ENCODE measurements at regions not wholly inside any gene's neighbourhood (a gene's known extent, or its start where the extent isn't known, plus 50 kb on each side); places are given as distances from the start of the nearest gene placed in this dataset.

GRCh38 chr13:36550177-36550576 lies 117.9 kb downstream of the CCNA1 start:
- WGBS (ENCODE audit: insufficient coverage) = no CpG with 5 or more reads among the region's 2 CpGs
- Histone ChIP-seq H3K36me3 (ENCODE audit: control insufficient read depth, insufficient read depth, low read length) (no peaks in the 10 kb centered on the region), H3K27me3 (ENCODE audit: control insufficient read depth, insufficient read depth, low read length) (no peaks in the 10 kb centered on the region), H3K4me3 (ENCODE audit: low read length) (no peak overlapping the region), H3K9me3 (replicated peaks; ENCODE audit: control insufficient read depth, low read depth, low read length) (no peaks in the 10 kb centered on the region), H3K27ac (ENCODE audit: low read length) (no peak overlapping the region), H3K4me1 (ENCODE audit: control insufficient read depth, insufficient read depth, low read length) (peaks cover 5% of the 10 kb centered on the region)
- peak; percentile 28 for DNase-seq

- H3K27ac ChIP-seq (ENCODE audit: low read length) = no peak overlapping the region
- H3K36me3 ChIP-seq (ENCODE audit: control insufficient read depth, insufficient read depth, low read length) = no peaks in the 10 kb centered on the region
- H3K27me3 ChIP-seq (ENCODE audit: control insufficient read depth, insufficient read depth, low read length) = no peaks in the 10 kb centered on the region
- H3K9me3 ChIP-seq (replicated peaks; ENCODE audit: control insufficient read depth, low read depth, low read length) = no peaks in the 10 kb centered on the region
- no peak for DNase-seq
- peaks cover 5% of the 10 kb centered on the region for H3K4me1 ChIP-seq (ENCODE audit: control insufficient read depth, insufficient read depth, low read length)
- 90% methylated on average over 1 of the region's 3 CpGs for WGBS (ENCODE audit: insufficient coverage)
- H3K4me3 ChIP-seq (ENCODE audit: low read length) = no peak overlapping the region
These were observed 119.2 kb downstream of the CCNA1 start for GRCh38 chr13:36551445-36551844.

GRCh38 chr13:36552334-36552733 lies 120.0 kb downstream of the CCNA1 start:
- H3K27ac ChIP-seq (ENCODE audit: low read length) = no peak overlapping the region
- no peaks in the 10 kb centered on the region for H3K27me3 ChIP-seq (ENCODE audit: control insufficient read depth, insufficient read depth, low read length)
- no peak for DNase-seq
- H3K9me3 ChIP-seq (replicated peaks; ENCODE audit: control insufficient read depth, low read depth, low read length) = no peaks in the 10 kb centered on the region
- no peaks in the 10 kb centered on the region for H3K36me3 ChIP-seq (ENCODE audit: control insufficient read depth, insufficient read depth, low read length)
- no peak overlapping the region for H3K4me3 ChIP-seq (ENCODE audit: low read length)
- WGBS (ENCODE audit: insufficient coverage) = 88% methylated on average over 1 of the region's 1 CpG
- peaks cover 5% of the 10 kb centered on the region for H3K4me1 ChIP-seq (ENCODE audit: control insufficient read depth, insufficient read depth, low read length)

GRCh38 chr13:36553491-36553890 lies 120.3 kb upstream of the SERTM1 start:
- Histone ChIP-seq H3K27me3 (ENCODE audit: control insufficient read depth, insufficient read depth, low read length) (no peaks in the 10 kb centered on the region), H3K4me1 (ENCODE audit: control insufficient read depth, insufficient read depth, low read length) (peaks cover 5% of the 10 kb centered on the region), H3K9me3 (replicated peaks; ENCODE audit: control insufficient read depth, low read depth, low read length) (no peaks in the 10 kb centered on the region), H3K4me3 (ENCODE audit: low read length) (no peak overlapping the region), H3K36me3 (ENCODE audit: control insufficient read depth, insufficient read depth, low read length) (no peaks in the 10 kb centered on the region), H3K27ac (ENCODE audit: low read length) (no peak overlapping the region)
- no CpG with 5 or more reads among the region's 1 CpG for WGBS (ENCODE audit: insufficient coverage)
- peak; percentile 32 for DNase-seq

GRCh38 chr13:36555151-36555986 lies 118.5 kb upstream of the SERTM1 start:
- H3K4me3 ChIP-seq (ENCODE audit: low read length) = no peak overlapping the region
- no peak overlapping the region for H3K27ac ChIP-seq (ENCODE audit: low read length)
- no peaks in the 10 kb centered on the region for H3K36me3 ChIP-seq (ENCODE audit: control insufficient read depth, insufficient read depth, low read length)
- H3K9me3 ChIP-seq (replicated peaks; ENCODE audit: control insufficient read depth, low read depth, low read length) = no peaks in the 10 kb centered on the region
- H3K27me3 ChIP-seq (ENCODE audit: control insufficient read depth, insufficient read depth, low read length) = no peaks in the 10 kb centered on the region
- no peaks in the 10 kb centered on the region for H3K4me1 ChIP-seq (ENCODE audit: control insufficient read depth, insufficient read depth, low read length)
- DNase-seq = no peak
- WGBS (ENCODE audit: insufficient coverage) = no CpG with 5 or more reads among the region's 5 CpGs

- Histone ChIP-seq H3K36me3 (ENCODE audit: control insufficient read depth, insufficient read depth, low read length) (no peaks in the 10 kb centered on the region), H3K9me3 (replicated peaks; ENCODE audit: control insufficient read depth, low read depth, low read length) (no peaks in the 10 kb centered on the region), H3K27ac (ENCODE audit: low read length) (no peak overlapping the region), H3K27me3 (ENCODE audit: control insufficient read depth, insufficient read depth, low read length) (no peaks in the 10 kb centered on the region), H3K4me1 (ENCODE audit: control insufficient read depth, insufficient read depth, low read length) (no peaks in the 10 kb centered on the region), H3K4me3 (ENCODE audit: low read length) (no peak overlapping the region)
- DNase-seq = no peak
- no CpG with 5 or more reads among the region's 3 CpGs for WGBS (ENCODE audit: insufficient coverage)
These were observed 114.4 kb upstream of the SERTM1 start for GRCh38 chr13:36559375-36559774.

- WGBS (ENCODE audit: insufficient coverage) = no CpG with 5 or more reads among the region's 5 CpGs
- no peak overlapping the region for H3K27ac ChIP-seq (ENCODE audit: low read length)
- DNase-seq = no peak
- no peaks in the 10 kb centered on the region for H3K4me1 ChIP-seq (ENCODE audit: control insufficient read depth, insufficient read depth, low read length)
- no peaks in the 10 kb centered on the region for H3K27me3 ChIP-seq (ENCODE audit: control insufficient read depth, insufficient read depth, low read length)
- no peak overlapping the region for H3K4me3 ChIP-seq (ENCODE audit: low read length)
- no peaks in the 10 kb centered on the region for H3K9me3 ChIP-seq (replicated peaks; ENCODE audit: control insufficient read depth, low read depth, low read length)
- no peaks in the 10 kb centered on the region for H3K36me3 ChIP-seq (ENCODE audit: control insufficient read depth, insufficient read depth, low read length)
These were observed 106.3 kb upstream of the SERTM1 start for GRCh38 chr13:36567485-36567884.

GRCh38 chr13:36570489-36570888 lies 103.3 kb upstream of the SERTM1 start:
- DNase-seq = no peak
- Histone ChIP-seq H3K4me3 (ENCODE audit: low read length) (no peak overlapping the region), H3K9me3 (replicated peaks; ENCODE audit: control insufficient read depth, low read depth, low read length) (no peaks in the 10 kb centered on the region), H3K27me3 (ENCODE audit: control insufficient read depth, insufficient read depth, low read length) (no peaks in the 10 kb centered on the region), H3K27ac (ENCODE audit: low read length) (no peak overlapping the region), H3K36me3 (ENCODE audit: control insufficient read depth, insufficient read depth, low read length) (no peaks in the 10 kb centered on the region), H3K4me1 (ENCODE audit: control insufficient read depth, insufficient read depth, low read length) (no peaks in the 10 kb centered on the region)
- 71% methylated on average over 1 of the region's 2 CpGs for WGBS (ENCODE audit: insufficient coverage)

- H3K4me3 ChIP-seq (ENCODE audit: low read length) = no peak overlapping the region
- DNase-seq = no peak
- WGBS (ENCODE audit: insufficient coverage) = 41% methylated on average over 2 of the region's 2 CpGs
- no peak overlapping the region for H3K27ac ChIP-seq (ENCODE audit: low read length)
- no peaks in the 10 kb centered on the region for H3K27me3 ChIP-seq (ENCODE audit: control insufficient read depth, insufficient read depth, low read length)
- no peaks in the 10 kb centered on the region for H3K9me3 ChIP-seq (replicated peaks; ENCODE audit: control insufficient read depth, low read depth, low read length)
- no peaks in the 10 kb centered on the region for H3K36me3 ChIP-seq (ENCODE audit: control insufficient read depth, insufficient read depth, low read length)
- H3K4me1 ChIP-seq (ENCODE audit: control insufficient read depth, insufficient read depth, low read length) = no peaks in the 10 kb centered on the region
These were observed 102.4 kb upstream of the SERTM1 start for GRCh38 chr13:36571444-36571843.

- no peak overlapping the region for H3K4me3 ChIP-seq (ENCODE audit: low read length)
- H3K4me1 ChIP-seq (ENCODE audit: control insufficient read depth, insufficient read depth, low read length) = no peaks in the 10 kb centered on the region
- H3K27ac ChIP-seq (ENCODE audit: low read length) = no peak overlapping the region
- no peaks in the 10 kb centered on the region for H3K9me3 ChIP-seq (replicated peaks; ENCODE audit: control insufficient read depth, low read depth, low read length)
- DNase-seq = no peak
- H3K36me3 ChIP-seq (ENCODE audit: control insufficient read depth, insufficient read depth, low read length) = no peaks in the 10 kb centered on the region
- H3K27me3 ChIP-seq (ENCODE audit: control insufficient read depth, insufficient read depth, low read length) = no peaks in the 10 kb centered on the region
These were observed 90.8 kb upstream of the SERTM1 start for GRCh38 chr13:36582977-36583376.

GRCh38 chr13:36599641-36600040 lies 74.2 kb upstream of the SERTM1 start:
- WGBS (ENCODE audit: insufficient coverage) = 76% methylated on average over 2 of the region's 3 CpGs
- H3K27me3 ChIP-seq (ENCODE audit: control insufficient read depth, insufficient read depth, low read length) = no peaks in the 10 kb centered on the region
- DNase-seq = no peak
- H3K27ac ChIP-seq (ENCODE audit: low read length) = no peak overlapping the region
- no peaks in the 10 kb centered on the region for H3K9me3 ChIP-seq (replicated peaks; ENCODE audit: control insufficient read depth, low read depth, low read length)
- H3K4me1 ChIP-seq (ENCODE audit: control insufficient read depth, insufficient read depth, low read length) = no peaks in the 10 kb centered on the region
- no peak overlapping the region for H3K4me3 ChIP-seq (ENCODE audit: low read length)
- H3K36me3 ChIP-seq (ENCODE audit: control insufficient read depth, insufficient read depth, low read length) = no peaks in the 10 kb centered on the region

All from muscle of leg (tissue), 3 donors.